ENCODE measurements at regions not wholly inside any gene's neighbourhood (a gene's known extent, or its start where the extent isn't known, plus 50 kb on each side); places are given as distances from the start of the nearest gene placed in this dataset.

- TF ChIP-seq CTCF (IDR thresholded peaks at IDR 0.05 in 4 of 5, conservative IDR thresholded peaks at IDR 0.05 in 1 of 5) (no peak), POLR2A (IDR thresholded peaks at IDR 0.05) (no peak)
These were observed 88.1 kb downstream of the MYL12B start for GRCh38 chr18:3350021-3350420.
